GM19463 (cell line): ENCODE measurements at regions not wholly inside any gene's neighbourhood (a gene's known extent, or its start where the extent isn't known, plus 50 kb on each side); places are given as distances from the start of the nearest gene placed in this dataset.

Experiments used
- ATAC-seq: cut with Tn5 transposase; IDR thresholded peaks from one replicate; pipeline ENCODE4 v1.9.1; 2021; ENCODE audit warnings: mild to moderate bottlenecking, moderate library complexity; ENCODE audit not compliant: unreplicated experiment

- no peak for ATAC-seq
Measured at GRCh38 chr1:182129398-182129797, 67.9 kb upstream of the ZNF648 start.

- ATAC-seq = no peak
Measured at GRCh38 chr1:182128502-182128901, 67.0 kb upstream of the ZNF648 start.

- no peak for ATAC-seq
Measured at GRCh38 chr1:182127656-182128055, 66.1 kb upstream of the ZNF648 start.

- no peak for ATAC-seq
Measured at GRCh38 chr1:182126272-182126800, 64.8 kb upstream of the ZNF648 start.

GRCh38 chr1:182122913-182123260 lies 61.4 kb upstream of the ZNF648 start:
- ATAC-seq = no peak

GRCh38 chr1:182122256-182122912 lies 60.9 kb upstream of the ZNF648 start:
- ATAC-seq = no peak

GRCh38 chr1:182121787-182122186 lies 60.3 kb upstream of the ZNF648 start:
- ATAC-seq = no peak

- ATAC-seq = no peak
Measured at GRCh38 chr1:182120411-182121258, 59.1 kb upstream of the ZNF648 start.

GRCh38 chr1:182119631-182120030 lies 58.1 kb upstream of the ZNF648 start:
- ATAC-seq = no peak

- no peak for ATAC-seq
Measured at GRCh38 chr1:182118851-182119250, 57.3 kb upstream of the ZNF648 start.

GRCh38 chr1:182114627-182115023 lies 53.1 kb upstream of the ZNF648 start:
- no peak for ATAC-seq

GRCh38 chr1:182113879-182114626 lies 52.5 kb upstream of the ZNF648 start:
- no peak for ATAC-seq

- ATAC-seq = no peak
Measured at GRCh38 chr1:182111496-182111895, 50.0 kb upstream of the ZNF648 start.
